ENCODE measurements at regions not wholly inside any gene's neighbourhood (a gene's known extent, or its start where the extent isn't known, plus 50 kb on each side); places are given as distances from the start of the nearest gene placed in this dataset.

DNA sequence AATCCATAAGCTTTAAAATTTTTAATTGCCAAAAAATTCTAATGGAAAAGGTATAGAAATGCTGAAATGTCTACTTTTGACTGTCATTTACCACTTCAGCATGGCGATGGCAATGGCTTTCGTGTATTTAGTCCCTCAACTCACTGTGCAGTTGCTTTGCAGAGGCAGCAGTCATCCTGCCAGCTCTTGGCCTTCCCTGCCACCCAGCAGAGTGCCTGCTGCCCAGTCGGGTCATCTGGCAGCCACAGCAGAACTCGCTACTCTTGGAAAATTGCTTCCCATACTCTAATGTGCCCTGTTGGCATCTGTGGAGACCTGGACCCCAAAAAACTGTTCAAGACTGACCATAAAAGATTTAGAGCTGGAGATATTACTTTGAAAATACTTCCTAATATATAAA, 383.2 kb downstream of the UQCRFS1 start:
- no peaks in the 10 kb centered on the region for H3K27me3 Mint-ChIP-seq
- DNase-seq (no peak), ATAC-seq (no peak)
- H3K36me3 Mint-ChIP-seq (ENCODE audit: low read depth) = no peaks in the 10 kb centered on the region
- intact Hi-C loops (cut with micrococcal nuclease) = no loop called here
- H3K4me1 Mint-ChIP-seq (ENCODE audit: low read depth) = no peaks in the 10 kb centered on the region
- H3K9me3 Mint-ChIP-seq = no peaks in the 10 kb centered on the region
- H3K27ac Mint-ChIP-seq = no peak overlapping the region
- no peak overlapping the region for H3K4me3 Mint-ChIP-seq
- ChIA-PET CTCF (no interaction called here), POLR2A (interaction anchor here (1.0 kb wide), 1 partner anchor 9 kb away, joined by 3 read pairs; no protein-coding TSS in a partner anchor)
- TF ChIP-seq, protein P1, sequence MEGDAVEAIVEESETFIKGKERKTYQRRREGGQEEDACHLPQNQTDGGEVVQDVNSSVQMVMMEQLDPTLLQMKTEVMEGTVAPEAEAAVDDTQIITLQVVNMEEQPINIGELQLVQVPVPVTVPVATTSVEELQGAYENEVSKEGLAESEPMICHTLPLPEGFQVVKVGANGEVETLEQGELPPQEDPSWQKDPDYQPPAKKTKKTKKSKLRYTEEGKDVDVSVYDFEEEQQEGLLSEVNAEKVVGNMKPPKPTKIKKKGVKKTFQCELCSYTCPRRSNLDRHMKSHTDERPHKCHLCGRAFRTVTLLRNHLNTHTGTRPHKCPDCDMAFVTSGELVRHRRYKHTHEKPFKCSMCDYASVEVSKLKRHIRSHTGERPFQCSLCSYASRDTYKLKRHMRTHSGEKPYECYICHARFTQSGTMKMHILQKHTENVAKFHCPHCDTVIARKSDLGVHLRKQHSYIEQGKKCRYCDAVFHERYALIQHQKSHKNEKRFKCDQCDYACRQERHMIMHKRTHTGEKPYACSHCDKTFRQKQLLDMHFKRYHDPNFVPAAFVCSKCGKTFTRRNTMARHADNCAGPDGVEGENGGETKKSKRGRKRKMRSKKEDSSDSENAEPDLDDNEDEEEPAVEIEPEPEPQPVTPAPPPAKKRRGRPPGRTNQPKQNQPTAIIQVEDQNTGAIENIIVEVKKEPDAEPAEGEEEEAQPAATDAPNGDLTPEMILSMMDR (IDR thresholded peaks at IDR 0.05) = no peak

DNA sequence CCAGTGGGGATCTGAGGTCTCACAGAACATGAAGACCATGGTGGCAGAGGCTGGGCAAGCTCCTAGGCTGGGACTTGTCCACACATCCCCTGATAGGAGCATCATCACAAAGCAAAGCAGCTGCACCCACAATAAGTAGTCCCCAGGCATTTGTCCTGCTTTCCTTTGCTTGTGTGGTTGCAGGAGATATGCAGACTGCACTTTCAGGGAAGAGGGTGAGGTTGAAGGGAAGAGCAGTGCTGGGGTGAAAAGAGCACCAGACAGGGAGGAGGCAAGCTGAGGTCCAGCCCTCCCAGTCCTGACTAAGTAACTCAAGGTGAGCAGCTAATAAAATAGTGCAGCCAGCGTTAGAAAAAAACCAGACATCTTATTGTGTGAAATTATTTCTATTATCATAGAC, 383.6 kb downstream of the UQCRFS1 start:
- no peak for DNase-seq
- CTCF ChIA-PET = no interaction called here
- TF ChIP-seq, protein P1 (IDR thresholded peaks at IDR 0.05) = no peak
- ATAC-seq = no peak
- Mint-ChIP-seq H3K27me3 (no peaks in the 10 kb centered on the region), H3K4me3 (no peak overlapping the region), H3K36me3 (ENCODE audit: low read depth) (no peaks in the 10 kb centered on the region), H3K4me1 (ENCODE audit: low read depth) (no peaks in the 10 kb centered on the region), H3K27ac (no peak overlapping the region), H3K9me3 (no peaks in the 10 kb centered on the region)
- POLR2A ChIA-PET = no interaction called here
- intact Hi-C loops (cut with micrococcal nuclease) = no loop called here

DNA sequence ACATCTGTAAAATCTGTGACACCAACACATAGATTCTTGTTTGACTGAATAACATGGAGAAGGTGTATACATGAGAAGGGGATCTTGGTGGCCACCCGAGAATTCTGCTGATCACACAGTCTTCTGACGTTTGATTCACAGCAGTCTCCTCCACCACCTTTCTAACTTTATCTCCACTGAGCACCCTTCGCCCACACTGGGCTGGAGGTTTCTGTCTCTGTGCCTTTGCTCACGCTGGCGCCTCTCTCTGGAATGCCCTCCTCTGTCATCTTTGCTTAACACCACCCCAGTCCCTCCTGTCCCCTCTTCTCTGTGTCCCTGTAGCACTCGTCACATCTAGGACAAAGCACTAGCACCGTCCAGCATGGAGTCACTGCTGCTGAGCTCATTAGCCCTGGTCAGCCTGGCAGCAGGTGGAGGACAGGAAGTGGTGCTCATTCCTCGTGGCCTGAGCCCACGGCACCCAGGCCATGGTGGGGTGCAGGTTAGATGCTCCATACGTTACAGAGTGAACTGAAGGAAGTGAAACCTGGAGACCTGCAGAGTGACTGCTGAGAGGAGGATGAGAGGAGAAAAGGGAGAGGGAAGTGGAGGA, 384.6 kb downstream of the UQCRFS1 start:
- H3K36me3 Mint-ChIP-seq (ENCODE audit: low read depth) = no peaks in the 10 kb centered on the region
- DNase-seq = no peak
- intact Hi-C loops (cut with micrococcal nuclease) = no loop called here
- no peak overlapping the region for H3K4me3 Mint-ChIP-seq
- TF ChIP-seq, protein P1 (IDR thresholded peaks at IDR 0.05) = no peak
- ATAC-seq = no peak
- H3K4me1 Mint-ChIP-seq (ENCODE audit: low read depth) = no peaks in the 10 kb centered on the region
- ChIA-PET CTCF (no interaction called here), POLR2A (interaction anchor here (1.1 kb wide), 1 partner anchor 9 kb away, joined by 4 read pairs; no protein-coding TSS in a partner anchor)
- H3K27ac Mint-ChIP-seq = no peak overlapping the region
- H3K27me3 Mint-ChIP-seq = no peaks in the 10 kb centered on the region
- no peaks in the 10 kb centered on the region for H3K9me3 Mint-ChIP-seq

DNA sequence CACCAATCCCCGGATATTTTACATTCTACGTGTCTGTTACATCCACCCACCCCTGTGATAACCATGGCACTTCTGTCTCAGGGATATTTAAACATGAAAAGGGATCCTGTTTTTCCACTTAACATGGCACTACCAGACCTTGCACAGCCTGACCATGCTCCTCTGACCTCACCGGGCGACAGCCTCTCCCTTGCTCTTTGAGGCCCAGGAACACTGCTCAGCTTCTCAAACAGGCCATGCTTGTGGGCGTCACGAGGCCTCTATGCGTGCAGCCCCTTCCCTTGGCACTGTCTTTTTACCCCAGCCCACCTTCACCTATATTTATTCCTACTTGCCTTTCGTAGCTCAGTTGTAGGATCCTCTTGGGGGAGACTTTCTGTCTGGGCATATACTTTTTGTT, 385.6 kb downstream of the UQCRFS1 start:
- Mint-ChIP-seq H3K27ac (no peak overlapping the region), H3K27me3 (no peaks in the 10 kb centered on the region), H3K36me3 (ENCODE audit: low read depth) (no peaks in the 10 kb centered on the region), H3K9me3 (no peaks in the 10 kb centered on the region), H3K4me1 (ENCODE audit: low read depth) (no peaks in the 10 kb centered on the region), H3K4me3 (no peak overlapping the region)
- POLR2A ChIA-PET = interaction anchor here (1.1 kb wide), 1 partner anchor 10 kb away, joined by 4 read pairs; no protein-coding TSS in a partner anchor
- ATAC-seq (no peak), DNase-seq (no peak)
- intact Hi-C loops (cut with micrococcal nuclease) = no loop called here
- TF ChIP-seq, protein P1 (IDR thresholded peaks at IDR 0.05) = no peak
- CTCF ChIA-PET = no interaction called here

DNA sequence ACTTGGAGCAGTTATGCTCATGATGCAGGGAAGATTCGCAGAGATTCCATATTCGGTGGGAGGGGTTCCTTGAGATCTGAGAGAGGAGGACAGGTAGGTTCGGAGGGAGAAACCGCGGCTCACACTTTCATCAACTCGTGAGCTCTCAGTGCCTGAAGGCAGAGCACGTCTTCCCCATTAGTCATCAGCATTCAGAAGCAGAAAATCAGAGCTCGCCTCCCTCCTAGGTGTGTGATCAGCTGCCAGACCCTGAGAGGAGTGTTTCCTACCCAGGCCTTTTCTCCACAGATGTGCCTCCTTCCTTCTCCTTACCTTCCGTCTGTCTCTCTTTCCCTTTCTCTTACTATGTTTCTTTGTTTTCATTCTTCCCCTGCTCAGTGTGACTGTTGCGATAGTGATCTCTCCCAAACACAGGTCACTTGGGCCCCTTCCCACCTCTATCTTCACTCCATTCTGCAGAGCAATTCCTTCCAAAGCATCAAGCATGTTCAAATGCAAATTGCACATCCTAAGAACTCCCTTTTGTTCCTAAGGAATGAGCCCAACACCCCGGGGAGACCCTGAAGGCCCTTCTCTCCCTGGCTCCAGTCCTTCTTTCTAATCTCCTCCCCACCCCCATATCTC, 389.5 kb downstream of the UQCRFS1 start:
- ChIA-PET POLR2A (no interaction called here), CTCF (no interaction called here)
- no peaks in the 10 kb centered on the region for H3K9me3 Mint-ChIP-seq
- no peaks in the 10 kb centered on the region for H3K36me3 Mint-ChIP-seq (ENCODE audit: low read depth)
- ATAC-seq (no peak), DNase-seq (no peak)
- H3K4me3 Mint-ChIP-seq = no peak overlapping the region
- H3K27me3 Mint-ChIP-seq = no peaks in the 10 kb centered on the region
- TF ChIP-seq, protein P1 (IDR thresholded peaks at IDR 0.05) = no peak
- intact Hi-C loops (cut with micrococcal nuclease) = no loop called here
- H3K4me1 Mint-ChIP-seq (ENCODE audit: low read depth) = no peaks in the 10 kb centered on the region
- no peak overlapping the region for H3K27ac Mint-ChIP-seq

Measured in activated CD8-positive, alpha-beta T cell treated with anti-CD3 and anti-CD28 coated beads for 36 hours (primary cell).